EL (cell line): ENCODE measurements at regions not wholly inside any gene's neighbourhood (a gene's known extent, or its start where the extent isn't known, plus 50 kb on each side); places are given as distances from the start of the nearest gene placed in this dataset.

ENCODE experiments used
- DNase-seq: peaks from one replicate; pipeline ENCODE4 v3.0.0-alpha.2; 2016

DNA sequence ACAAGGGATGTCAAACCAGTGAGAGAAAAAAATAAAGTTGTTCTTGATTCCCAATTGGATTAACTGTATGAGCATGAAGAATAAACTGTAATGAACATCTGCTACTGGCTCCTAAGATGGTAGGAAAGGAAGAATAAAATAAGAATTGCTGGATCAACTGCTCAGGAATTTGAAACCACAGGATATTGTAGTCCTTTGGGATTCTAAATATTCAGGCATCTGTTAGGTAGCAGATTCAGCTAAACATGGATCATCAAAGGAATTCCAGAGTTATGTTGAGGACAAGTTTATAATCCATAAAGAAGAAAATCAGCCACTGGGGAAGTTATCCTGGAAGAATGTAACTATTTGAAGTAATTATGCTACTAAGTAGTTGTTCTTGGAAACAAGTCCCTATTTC is 65.8 kb downstream of the ISL1 start:
- no peak for DNase-seq

DNA sequence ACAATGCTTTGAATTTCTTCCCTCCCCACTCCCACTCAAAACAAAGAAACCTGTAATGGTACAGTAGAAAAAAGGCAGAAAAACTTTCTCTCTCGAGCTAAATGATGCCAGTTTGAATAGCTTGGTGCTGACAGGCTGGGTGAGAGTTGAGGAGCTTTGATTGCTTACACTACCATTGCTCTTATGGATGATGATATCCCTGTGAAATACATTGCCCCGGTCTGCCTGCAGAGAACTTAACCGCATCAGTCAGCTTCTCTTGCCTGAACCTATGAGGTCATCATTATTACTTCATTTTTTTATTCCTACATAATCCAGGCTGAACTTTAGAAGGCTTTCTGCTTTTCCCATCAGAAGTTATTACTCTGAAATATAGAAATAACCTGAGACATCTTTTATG is 69.3 kb downstream of the ISL1 start:
- no peak for DNase-seq

DNA sequence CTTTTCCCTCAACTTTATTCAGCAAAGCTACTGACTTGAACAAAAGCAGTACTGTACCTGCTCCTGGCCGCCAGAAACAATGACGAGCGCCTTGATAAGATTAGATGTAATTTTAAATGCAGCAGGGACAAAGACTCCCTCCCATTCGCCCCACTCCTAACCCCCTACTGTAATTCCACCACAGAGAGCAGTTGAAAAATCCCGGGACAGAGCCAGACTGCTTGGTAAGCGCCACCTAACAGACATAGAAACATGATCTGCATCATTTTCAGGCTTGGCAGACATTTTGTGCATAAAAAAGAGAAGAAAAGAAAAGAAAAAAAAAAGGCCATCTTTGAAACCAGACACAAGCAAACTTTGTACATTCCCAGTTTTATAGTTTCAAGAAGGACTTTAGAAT is 81.9 kb downstream of the ISL1 start:
- DNase-seq, result no peak

DNA sequence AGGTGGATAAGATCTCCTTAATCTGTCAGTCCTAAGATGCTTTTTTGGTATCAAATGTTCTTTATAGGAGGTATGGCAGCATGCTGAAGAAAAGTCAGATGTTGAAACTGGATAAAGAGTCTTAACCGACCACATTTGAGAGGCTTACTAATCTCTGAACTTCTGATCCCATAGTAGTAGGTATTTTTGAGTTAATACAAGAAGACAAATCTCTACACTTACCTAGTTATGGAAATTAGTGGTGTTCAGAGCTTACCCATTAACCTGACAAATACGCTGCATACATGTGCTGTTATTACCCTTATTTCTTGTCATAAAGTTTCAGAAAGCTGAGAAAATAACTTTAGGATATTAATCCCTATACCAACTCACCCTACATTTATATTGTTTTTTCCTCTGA is 83.0 kb downstream of the ISL1 start:
- DNase-seq, result no peak

DNA sequence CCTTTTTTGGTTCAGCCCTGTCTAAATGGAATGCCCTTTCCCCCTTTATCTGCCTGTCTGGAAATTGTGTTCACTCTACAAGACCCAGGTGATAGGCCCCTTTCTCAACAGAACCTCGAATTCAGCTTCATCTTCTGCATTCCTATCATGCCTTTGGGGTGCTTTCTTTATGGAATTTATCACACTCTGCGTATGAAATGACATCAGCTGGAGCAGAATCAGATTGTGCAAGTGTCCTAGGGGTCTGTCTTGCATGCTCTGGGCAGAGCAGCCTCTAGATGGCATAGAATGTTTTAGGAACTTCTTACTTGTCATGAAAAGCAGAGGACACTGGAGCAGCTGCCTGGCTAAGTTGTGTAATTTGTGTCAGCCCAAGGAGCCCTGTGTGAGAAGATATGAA is 84.9 kb downstream of the ISL1 start:
- DNase-seq, result peak; percentile 66

DNA sequence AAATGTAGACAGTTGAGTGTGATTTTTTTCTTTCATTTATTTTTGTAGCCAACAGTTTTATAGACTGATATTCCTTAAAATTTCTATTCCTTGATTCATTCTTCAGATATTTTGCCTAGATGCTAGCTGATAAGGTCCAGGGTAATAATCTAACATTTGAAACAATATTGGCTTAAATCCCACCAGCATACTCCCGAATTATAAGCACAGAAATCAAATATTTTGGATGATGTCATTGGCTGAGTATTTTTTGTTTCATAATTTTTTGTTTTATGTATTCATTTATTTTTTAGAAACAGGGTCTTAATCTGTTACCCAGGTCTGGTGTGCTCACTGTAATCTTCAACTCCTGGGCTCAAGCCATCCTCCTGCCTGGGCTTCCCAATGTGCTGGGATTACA is 88.4 kb downstream of the ISL1 start:
- DNase-seq, result peak; percentile 13

DNA sequence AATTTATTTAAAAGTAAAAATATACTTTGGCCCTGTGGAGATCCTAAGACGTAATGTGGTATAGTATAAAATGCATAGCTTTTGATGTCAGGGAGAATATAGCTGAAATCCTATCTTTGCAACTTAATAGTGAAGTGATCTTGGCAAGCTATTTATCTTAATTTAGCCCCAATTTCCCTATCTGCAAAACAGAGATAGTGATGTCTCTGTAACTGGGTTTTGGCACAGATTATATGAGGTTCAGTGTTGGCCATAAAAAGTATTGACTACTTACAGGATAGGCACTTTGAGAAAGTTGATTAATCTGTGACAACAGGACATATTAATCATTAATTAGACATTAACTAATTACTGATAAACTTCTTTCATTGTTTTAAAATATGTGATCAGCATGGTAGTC is 89.2 kb downstream of the ISL1 start:
- DNase-seq, result no peak

DNA sequence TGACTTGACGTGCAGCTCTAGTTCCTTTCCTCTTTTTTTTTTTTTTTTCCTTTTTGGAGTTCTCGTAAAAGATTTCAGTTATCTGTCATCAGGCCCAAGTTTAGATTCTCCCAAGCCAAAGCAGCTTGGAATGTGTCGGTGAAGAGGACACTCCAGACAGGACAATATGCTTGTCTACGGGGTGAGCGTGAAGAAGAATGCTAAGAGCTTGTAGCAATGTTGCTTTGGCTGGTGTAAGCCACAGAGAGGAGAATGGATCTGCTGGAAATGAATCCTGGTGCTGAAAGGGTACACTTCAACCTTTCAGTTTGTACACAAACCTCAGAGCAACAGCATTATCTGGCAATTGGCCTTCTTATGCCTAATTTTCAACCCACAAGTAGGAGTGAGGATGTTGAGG is 92.4 kb downstream of the ISL1 start:
- DNase-seq, result no peak

DNA sequence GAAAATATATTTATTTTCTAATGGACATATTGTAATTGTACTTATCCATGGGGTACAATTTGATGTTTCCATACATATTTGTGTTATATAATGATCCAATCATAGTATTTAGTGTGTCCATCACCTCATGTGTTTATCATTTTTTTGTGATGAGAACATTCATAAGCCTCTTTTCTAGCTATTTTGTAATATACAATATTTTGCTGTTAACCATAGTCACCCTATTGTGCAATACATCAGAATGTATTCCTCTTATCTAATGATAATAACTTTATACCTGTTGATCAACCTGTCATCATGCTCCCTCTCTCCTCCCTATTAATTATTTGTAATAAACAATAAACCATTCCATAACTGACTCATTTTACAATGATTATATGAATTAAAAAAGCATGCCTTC is 93.2 kb downstream of the ISL1 start:
- DNase-seq, result no peak

DNA sequence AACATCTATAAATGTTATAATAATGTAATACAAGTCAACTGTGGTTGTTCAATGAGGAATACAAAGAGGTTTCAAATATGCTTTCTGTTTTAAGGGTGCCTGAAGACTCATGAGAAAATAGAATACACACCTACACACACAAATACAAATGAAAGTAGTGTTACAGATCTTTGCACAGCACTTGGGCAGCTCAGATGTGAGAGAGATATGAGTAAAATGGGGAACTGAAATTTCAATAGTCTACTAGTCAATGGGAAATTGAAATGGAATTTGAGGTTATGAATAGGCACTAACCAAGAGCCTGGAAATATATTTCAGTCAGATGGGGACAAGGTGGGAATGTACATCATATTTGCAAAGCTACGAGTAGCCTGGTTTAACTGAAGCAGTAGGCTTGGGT is 96.6 kb downstream of the ISL1 start:
- DNase-seq, result no peak

DNA sequence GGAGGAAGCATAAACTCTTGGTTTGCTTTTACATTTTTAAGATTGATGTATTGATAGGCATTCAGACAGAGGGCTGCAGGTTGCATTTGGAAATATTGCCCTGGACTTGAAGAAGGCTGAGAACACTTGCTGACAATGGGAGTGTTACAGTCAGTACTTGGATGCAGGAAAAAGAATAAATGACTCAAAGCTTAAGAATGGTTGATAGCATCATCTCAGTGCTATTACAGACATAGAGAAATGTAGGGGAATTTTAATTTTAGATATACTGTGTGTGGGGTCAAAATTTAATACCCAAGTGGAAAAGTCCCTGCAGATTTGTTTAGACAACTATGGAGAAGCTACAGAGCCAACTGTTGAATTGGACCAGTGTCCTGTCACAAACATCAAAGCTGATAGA is 101.1 kb downstream of the ISL1 start:
- DNase-seq, result peak; percentile 53

DNA sequence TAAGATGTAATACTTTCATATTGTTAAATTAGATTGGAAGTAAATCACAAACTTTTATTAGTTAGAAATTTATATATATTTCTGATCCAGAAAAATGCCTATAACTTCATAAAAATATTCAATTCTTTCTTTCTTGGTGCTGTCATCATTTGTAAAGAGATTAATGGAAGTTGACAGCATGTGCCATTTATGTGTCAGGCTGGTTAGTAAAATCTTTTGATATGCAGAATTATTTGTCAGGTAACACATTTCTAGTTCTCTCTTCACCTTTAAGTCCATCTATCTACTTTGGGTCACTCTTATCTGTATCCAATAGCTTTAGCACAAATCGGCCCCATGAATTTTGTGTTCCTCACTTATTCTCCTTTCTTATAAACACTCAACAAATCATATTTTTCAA is 102.9 kb downstream of the ISL1 start:
- DNase-seq, result no peak

DNA sequence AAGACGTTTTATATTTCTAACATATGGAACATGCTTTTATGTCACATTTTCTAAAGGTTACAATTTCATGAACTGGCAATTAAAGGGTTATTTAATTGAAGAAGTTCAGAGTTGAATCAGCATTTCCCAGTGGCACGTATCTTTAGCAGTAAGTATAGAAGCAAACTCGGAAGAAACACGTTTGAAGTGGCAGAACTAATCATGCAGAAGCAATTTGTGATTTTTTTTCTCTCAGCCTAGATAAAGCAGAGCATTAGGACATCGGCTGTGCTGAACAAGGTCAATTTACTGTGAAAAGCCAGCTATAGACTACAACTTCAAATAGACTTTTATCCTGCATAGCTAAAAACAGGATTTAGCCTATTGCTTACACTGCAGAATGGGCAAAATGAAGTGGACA is 104.7 kb downstream of the ISL1 start:
- no peak for DNase-seq

DNA sequence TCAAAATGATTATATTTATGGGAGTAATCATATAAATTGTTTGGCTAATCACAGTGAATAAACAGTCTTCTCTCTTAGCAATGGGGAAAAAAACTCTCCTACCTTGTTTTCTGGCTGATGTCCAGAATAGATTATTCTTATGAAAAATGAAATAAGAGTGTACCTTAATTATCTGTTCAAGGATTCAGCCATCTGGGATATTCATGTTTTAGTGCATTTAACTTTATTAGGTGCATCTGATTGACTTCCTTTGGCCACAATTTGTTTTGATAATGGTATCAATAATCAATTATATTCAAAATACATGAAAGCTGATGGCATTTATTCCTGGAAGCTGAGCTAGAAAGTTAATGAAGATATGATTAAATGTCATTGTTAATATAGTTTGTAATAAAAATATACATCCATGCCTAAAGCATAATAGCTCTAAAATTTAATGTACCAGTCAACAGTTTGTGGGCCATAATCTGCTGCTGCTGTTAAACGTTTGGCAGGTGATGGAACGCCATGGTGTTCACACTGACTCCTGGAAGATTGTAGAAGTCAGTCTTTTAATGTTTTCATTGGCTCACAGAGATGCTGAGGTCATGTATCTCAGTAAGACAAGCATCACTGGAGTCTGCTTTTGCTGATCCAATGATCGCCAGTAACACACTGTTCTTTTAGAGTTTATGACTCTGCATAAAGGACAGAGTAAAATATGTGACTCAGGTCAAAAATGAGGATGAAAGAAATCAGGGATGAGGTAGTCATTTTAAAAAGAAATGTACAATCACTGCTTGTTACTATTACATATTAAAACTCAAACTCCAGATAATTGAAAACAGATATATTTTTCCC is 105.8 kb downstream of the ISL1 start:
- no peak for DNase-seq

DNA sequence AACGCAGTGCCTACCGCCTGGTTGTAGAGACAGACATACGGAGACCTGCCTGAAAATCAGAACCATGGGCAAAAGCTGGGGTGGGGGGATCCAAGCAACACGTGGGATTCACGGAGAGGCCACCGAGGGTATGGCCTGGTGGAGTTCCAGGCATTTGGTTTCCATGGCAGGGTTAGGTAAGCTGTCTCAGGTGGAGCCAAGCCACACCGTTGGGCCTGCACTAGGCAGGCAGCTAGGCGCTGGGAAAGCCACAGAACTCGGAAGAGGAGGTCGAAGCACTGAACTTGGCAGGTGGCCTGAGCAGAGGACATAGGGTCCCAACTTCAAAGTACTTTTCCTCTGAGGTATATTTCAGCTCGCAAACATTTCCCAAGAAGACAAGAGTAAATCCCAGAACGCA is 111.6 kb downstream of the ISL1 start:
- DNase-seq, result no peak

DNA sequence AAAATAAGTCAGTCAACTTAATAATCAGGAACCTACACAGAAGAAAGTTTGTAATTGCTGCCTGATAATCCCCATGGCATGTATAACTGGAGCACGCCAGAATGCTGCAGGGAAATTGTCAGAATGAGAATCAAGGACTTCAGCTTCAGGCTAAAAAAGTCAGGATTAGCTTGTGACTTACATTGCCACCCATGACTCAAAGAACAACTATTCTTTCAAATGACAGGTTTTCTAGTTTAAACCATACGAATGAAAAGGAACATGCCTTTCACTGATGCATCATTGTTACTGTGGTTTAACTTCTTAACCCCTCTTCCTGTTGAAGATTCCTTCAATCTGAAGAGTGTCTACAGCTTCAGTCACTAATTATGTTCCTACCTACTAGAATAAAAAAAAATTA is 112.4 kb downstream of the ISL1 start:
- DNase-seq, result peak; percentile 86

DNA sequence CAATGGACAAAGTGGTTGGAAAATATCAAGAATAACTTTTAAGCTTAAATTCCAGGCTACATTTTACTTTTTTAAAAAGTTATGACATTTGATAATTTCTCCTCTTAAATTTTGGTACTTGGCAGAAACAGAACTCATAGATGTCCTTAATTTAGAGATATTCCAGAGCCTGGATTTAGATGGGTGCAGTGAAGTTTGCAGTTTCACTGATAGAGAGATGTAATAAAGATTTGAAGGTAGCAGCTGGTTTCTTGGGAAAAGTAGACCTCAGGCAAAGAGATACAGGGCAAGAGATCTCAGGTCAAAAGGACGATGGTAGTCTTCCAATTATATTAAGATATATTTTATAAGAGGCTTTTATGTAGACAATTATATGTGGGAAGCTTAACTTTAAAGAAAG is 134.6 kb downstream of the ISL1 start:
- DNase-seq, result no peak

DNA sequence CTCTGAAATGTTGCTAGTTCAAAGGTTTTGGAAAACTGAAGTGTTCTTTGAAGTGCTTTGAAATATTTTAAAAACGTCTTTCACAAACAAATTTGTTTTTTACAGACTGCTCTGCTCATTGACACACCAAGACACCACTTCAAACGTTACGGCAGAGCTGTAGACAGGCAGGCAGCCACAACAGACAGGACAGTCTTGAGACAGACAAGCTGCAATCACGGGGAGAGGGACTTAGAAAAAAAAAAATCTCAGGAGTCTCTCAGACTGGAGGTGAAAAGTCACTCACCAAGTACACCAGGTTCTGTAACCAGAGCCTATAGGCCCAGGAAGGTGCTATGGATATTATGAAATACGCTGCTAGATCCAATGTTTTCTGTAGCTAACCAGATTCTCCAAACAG is 135.4 kb downstream of the ISL1 start:
- DNase-seq, result no peak

DNA sequence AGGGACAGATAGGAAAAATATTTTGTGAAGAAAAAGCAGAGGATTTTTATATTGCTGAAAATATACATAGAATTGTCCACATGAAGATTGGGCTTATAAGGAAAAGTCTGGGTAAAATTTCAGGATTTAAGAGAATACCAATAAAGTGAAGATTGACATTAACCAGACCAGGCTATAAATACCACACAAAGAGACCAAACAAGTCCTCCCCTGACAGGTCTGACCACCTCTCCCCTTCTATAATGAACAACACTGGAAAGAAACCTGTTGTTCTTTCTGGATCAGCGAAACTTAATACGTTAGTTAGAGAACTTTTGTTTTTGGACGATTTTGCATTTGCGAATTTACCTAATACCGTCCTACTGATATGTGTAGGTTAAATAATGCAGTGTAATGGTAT is 138.3 kb downstream of the ISL1 start:
- DNase-seq, result no peak

DNA sequence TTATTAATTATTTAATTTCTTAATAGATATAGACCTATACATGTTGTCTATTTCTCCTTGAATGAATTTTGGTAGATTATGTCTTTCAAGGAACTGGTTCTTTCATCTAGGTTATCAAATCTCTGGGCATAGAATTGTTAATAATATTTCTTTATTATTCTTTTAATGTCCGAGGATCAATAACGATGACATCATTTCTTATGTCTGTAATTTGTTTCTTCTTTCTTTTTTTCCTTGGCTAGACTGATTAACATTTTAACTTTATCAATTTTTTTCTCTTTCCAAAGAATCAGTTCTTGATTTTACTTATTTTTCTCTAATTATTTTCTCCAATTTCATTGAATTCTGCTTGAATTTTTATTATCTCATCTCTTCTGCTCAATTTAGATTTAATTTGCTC is 156.0 kb downstream of the ISL1 start:
- no peak for DNase-seq

DNA sequence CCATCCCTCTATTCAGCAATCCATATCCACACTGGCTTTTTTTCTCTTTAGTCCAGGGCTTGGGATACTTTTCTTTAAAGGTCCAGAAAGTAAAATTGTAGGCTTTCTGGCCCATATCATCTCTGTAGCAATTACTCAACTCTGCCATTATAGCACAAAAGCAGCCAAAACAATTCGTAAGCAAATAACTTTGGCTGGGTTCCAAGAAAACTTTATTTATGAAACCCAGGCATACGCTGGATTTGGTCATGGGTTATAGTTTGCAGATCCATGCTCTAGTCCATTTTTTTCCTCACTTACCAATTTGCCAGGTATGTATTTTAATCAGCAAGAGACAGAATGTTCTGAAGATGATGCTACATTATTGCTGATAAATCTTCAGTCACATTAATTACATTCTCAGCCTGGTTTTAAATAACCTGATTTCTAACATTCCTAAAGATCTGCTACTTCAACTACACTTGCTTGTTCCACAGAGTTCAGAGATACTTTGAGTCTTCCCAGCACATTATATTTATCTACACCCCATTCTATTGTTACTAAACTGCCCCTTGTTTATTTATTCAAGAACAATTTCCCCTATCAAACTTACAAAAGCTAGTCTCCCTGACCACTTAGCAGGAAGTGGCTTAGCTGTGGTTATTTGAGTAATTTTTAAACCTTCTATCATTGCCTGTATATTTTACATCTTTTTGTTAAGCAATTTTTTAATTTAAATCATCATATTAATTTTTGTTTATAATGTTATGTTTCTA is 161.0 kb downstream of the ISL1 start:
- DNase-seq, result no peak

DNA sequence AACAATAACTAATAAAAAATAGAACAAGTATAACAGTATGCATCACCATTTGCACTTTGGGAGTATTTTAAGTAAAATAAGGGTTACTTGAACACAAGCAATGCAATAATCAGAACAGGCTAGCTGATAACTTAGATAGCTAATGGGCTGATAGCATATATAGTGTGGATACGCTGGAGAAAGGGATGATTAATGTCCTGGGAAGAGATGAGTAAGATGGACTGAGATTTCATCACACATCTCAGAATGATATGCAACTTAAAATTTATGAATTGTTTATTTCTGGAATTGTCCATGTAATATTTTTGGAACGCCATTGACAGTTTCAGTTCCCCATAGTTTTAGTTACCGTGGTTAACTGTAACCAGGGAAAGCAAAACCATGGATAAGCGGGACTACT is 173.6 kb downstream of the ISL1 start:
- DNase-seq, result no peak

DNA sequence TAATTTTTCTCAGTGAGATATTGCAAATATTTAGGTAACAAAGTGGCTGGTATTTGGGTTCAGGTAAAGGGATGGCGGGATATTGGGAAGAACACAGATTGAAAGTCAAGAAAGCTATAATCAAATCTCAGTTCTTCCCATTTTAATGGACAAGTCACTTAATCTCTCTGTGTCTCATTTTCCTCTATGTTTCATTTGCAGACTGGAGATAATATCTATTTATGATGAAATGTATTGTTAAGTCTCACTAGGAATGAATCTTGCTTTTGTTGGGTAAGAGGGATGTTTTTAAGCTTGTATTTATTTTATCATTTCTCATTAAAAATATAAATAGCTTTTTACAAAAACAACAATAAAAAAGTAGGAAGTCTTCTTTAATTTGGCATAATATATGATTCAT is 175.4 kb downstream of the ISL1 start:
- DNase-seq, result no peak

DNA sequence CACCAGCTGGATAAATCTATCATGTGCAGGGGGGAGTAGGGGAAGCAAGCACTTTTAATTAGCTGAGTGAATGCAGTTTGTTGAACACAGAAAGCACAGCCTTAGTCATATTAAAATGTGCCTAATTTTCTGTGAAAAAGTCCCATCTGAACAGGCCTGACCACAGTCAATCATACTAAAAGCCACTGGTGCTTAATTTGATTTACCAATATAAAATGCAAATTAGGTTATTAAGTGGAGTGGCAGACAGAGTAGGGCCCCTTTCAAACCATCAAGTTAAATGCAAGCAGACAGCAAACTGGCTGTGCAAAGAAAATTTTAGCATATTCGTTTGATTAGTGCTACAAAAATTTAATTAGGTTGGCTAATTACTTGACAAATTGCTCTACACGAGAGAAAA is 176.1 kb downstream of the ISL1 start:
- DNase-seq, result no peak
